ENCODE measurements at regions not wholly inside any gene's neighbourhood (a gene's known extent, or its start where the extent isn't known, plus 50 kb on each side); places are given as distances from the start of the nearest gene placed in this dataset.

DNA sequence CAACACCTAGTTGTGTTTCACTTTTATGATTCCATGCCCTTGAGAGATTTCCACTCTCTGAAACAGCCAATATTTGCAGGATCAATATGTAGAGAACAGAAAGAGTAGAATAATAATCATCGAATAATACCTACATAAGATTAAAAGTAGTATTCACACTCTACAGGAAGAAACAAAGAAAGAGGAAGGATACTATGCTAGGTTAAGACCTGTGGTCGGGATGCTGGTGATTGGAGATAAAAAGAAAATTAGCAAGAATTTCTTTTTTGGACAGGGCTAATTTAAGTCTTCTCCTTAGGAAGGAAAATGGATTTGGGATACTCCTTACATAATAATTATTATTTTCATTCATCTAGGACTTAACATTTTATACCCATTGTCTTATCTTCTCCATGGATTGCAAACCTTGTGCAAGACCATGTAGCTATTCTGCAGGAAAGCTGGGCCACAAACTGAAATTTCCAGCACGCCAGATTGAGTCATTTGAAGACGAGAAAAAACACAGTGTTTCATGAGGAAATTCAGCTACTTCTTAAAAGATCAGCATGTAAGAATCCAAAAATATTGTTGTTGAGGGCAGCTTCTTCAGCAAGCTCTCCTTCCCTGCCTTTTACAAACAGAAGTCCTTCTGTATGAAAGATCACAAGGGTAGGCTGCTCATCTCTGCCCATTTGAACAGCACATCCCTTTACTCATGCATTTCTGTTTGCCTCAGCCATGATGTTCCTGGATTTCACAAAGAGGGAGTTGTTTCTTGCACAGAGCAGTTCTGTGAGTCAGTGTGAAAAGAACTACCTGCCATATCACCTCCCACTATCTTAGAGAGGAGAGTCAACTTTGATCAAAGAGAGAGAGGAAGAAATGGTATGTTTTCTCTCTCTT, 90.7 kb downstream of the FAM76B start:
- TF ChIP-seq, protein P1, sequence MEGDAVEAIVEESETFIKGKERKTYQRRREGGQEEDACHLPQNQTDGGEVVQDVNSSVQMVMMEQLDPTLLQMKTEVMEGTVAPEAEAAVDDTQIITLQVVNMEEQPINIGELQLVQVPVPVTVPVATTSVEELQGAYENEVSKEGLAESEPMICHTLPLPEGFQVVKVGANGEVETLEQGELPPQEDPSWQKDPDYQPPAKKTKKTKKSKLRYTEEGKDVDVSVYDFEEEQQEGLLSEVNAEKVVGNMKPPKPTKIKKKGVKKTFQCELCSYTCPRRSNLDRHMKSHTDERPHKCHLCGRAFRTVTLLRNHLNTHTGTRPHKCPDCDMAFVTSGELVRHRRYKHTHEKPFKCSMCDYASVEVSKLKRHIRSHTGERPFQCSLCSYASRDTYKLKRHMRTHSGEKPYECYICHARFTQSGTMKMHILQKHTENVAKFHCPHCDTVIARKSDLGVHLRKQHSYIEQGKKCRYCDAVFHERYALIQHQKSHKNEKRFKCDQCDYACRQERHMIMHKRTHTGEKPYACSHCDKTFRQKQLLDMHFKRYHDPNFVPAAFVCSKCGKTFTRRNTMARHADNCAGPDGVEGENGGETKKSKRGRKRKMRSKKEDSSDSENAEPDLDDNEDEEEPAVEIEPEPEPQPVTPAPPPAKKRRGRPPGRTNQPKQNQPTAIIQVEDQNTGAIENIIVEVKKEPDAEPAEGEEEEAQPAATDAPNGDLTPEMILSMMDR (IDR thresholded peaks at IDR 0.05): no peak
- no peak for TF ChIP-seq ZFX (IDR thresholded peaks at IDR 0.05; ENCODE audit: borderline replicate concordance)
